K562 (cell line): ENCODE measurements at regions not wholly inside any gene's neighbourhood (a gene's known extent, or its start where the extent isn't known, plus 50 kb on each side); places are given as distances from the start of the nearest gene placed in this dataset.

ENCODE experiments used
- DIDO1 ChIP-seq: fragments of 450-650 bp; IDR thresholded peaks from 2 replicates; pipeline ENCODE4 v1.6.1; 2016; ENCODE audit warnings: low read depth, missing biosample characterization, missing genetic modification characterization
- E4F1 ChIP-seq: fragments of 250-450 bp; sonication (Bioruptor Pico); IDR thresholded peaks from 2 replicates; pipeline ENCODE4 v1.5.0; 2021; ENCODE audit warnings: mild to moderate bottlenecking, borderline replicate concordance
- ID3 ChIP-seq, 2 experiments: fragments of 250-450 bp in 1 of 2; fragments of 450-650 bp in 1 of 2; sonication (Bioruptor Pico) in 1 of 2; IDR thresholded peaks; 2 replicates each; pipeline versions ENCODE4 v1.6.1 to v1.8.0; 2016 to 2021; ENCODE audit warnings: mild to moderate bottlenecking in 2 of 2, moderate library complexity in 2 of 2, missing compliant biosample characterization in 1 of 2, missing genetic modification characterization in 1 of 2
- MEF2D ChIP-seq: conservative IDR thresholded peaks from 2 replicates; pipeline ENCODE4 v1.6.1; 2016; ENCODE audit warnings: low read depth, missing genetic modification characterization, missing compliant biosample characterization
- NCOA2 ChIP-seq, 2 experiments: fragments of 450-650 bp; IDR thresholded peaks; 2 replicates each; pipeline ENCODE4 v1.6.1; 2018; ENCODE audit warnings: mild to moderate bottlenecking in 2 of 2, moderate library complexity in 1 of 2; ENCODE audit not compliant: partially characterized antibody in 2 of 2
- NCOA6 ChIP-seq: fragments of 450-650 bp; IDR thresholded peaks from 2 replicates; pipeline ENCODE4 v1.6.1; 2017; ENCODE audit warnings: mild to moderate bottlenecking
- PHF20 ChIP-seq: fragments of 450-650 bp; IDR thresholded peaks from 2 replicates; pipeline ENCODE4 v1.6.1; 2018; ENCODE audit not compliant: partially characterized antibody
- RBM15 ChIP-seq: fragments of 200-400 bp; formaldehyde crosslinking; IDR thresholded peaks from 2 replicates; pipeline ENCODE4 v1.6.1; 2018; ENCODE audit warnings: mild to moderate bottlenecking, low read length, moderate library complexity; ENCODE audit not compliant: insufficient read depth
- RBM25 ChIP-seq: fragments of 200-400 bp; formaldehyde crosslinking; IDR thresholded peaks from 2 replicates; pipeline ENCODE4 v1.6.1; 2018; ENCODE audit warnings: low read length, low read depth, moderate library complexity; ENCODE audit not compliant: severe bottlenecking
- RERE ChIP-seq: sonication (generic); formaldehyde crosslinking; IDR thresholded peaks from 2 replicates; pipeline ENCODE4 v1.8.0; 2023; ENCODE audit warnings: missing genetic modification reagents, mild to moderate bottlenecking, borderline replicate concordance
- SNRNP70 ChIP-seq: fragments of 200-400 bp; formaldehyde crosslinking; optimal IDR thresholded peaks from 2 replicates; pipeline ENCODE3; 2017; ENCODE audit warnings: low read depth, low read length
- ZBTB26 ChIP-seq: fragments of 450-650 bp; formaldehyde crosslinking; IDR thresholded peaks from 2 replicates; pipeline ENCODE4 v1.4.0; 2022; ENCODE audit warnings: missing genetic modification characterization
- ZFP30 ChIP-seq: fragments of 250-450 bp; sonication (Bioruptor Pico); IDR thresholded peaks from 2 replicates; pipeline ENCODE4 v1.8.0; 2022; ENCODE audit warnings: moderate library complexity, mild to moderate bottlenecking, inconsistent platforms, borderline replicate concordance
- ZNF655 ChIP-seq: fragments of 250-450 bp; sonication (Bioruptor Pico); IDR thresholded peaks from 2 replicates; pipeline ENCODE4 v1.5.0; 2021

- TF ChIP-seq ID3 (CRISPR knock-in tag; IDR thresholded peaks at IDR 0.05): no peak
- TF ChIP-seq ID3 (tag; IDR thresholded peaks at IDR 0.05): no peak; the same call in 1 of the 2 replicates
- no peak for TF ChIP-seq DIDO1 (tag)
- no peak for TF ChIP-seq ZBTB26 (CRISPR knock-in tag)
- no peak for TF ChIP-seq NCOA2 (IDR thresholded peaks at IDR 0.05; ENCODE audit: partially characterized antibody in 2 of 2)
- TF ChIP-seq E4F1 (CRISPR knock-in tag): no peak
- TF ChIP-seq MEF2D (tag): 0 out of 2 replicates have a peak, but pooled peaks have one; percentile 15
- no peak for TF ChIP-seq RERE
- no peak for TF ChIP-seq NCOA6
- TF ChIP-seq SNRNP70: no peak
- no peak for TF ChIP-seq RBM25
- no peak for TF ChIP-seq PHF20
- TF ChIP-seq RBM15: no peak
- no peak for TF ChIP-seq ZFP30 (CRISPR knock-in tag)
- no peak for TF ChIP-seq ZNF655 (CRISPR knock-in tag)
Observed at GRCh38 chr4:10239982-10240654, 123.5 kb upstream of the WDR1 start (continued).
